ENCODE measurements at regions not wholly inside any gene's neighbourhood (a gene's known extent, or its start where the extent isn't known, plus 50 kb on each side); places are given as distances from the start of the nearest gene placed in this dataset.
A peak's percentile ranks its signal among the peaks of the same experiment; 100 is the strongest.
"Not testable (repeated sequence)": the region's sequence is repeated elsewhere in the genome, so short reads cannot be mapped to it uniquely, and the experiment has no call there.

GRCh38 chr11:96447208-96448110 is 57.6 kb downstream of the JRKL start:
- FAIRE-seq = no peak

- FAIRE-seq = no peak
These were observed 58.4 kb downstream of the JRKL start for GRCh38 chr11:96448225-96448624.

- FAIRE-seq = no peak
These were observed 66.3 kb downstream of the JRKL start for GRCh38 chr11:96456111-96456510.

GRCh38 chr11:96459751-96460150 is 69.9 kb downstream of the JRKL start:
- no peak for FAIRE-seq

DNA sequence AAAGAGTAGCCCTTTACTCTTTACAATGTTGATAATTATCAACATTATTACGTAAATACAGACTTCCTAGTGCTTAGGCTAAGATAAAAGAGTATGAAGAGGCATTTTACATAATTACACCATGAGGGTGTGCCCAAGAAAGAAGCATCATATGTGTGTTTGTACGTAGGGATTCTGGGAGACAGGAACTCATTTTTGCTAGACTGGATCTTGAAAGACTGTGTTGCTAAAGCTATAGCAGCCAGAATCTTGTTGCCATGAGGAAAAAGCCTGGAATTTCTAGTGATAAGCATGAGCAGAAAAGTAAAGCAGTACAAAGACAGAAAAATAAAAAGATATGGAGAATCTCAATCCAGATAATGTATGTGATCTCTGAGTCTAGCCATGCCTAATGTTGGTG is 72.1 kb downstream of the JRKL start:
- FAIRE-seq = no peak

- peak; percentile 51 for FAIRE-seq
These were observed 75.0 kb downstream of the JRKL start for GRCh38 chr11:96464700-96465307.

DNA sequence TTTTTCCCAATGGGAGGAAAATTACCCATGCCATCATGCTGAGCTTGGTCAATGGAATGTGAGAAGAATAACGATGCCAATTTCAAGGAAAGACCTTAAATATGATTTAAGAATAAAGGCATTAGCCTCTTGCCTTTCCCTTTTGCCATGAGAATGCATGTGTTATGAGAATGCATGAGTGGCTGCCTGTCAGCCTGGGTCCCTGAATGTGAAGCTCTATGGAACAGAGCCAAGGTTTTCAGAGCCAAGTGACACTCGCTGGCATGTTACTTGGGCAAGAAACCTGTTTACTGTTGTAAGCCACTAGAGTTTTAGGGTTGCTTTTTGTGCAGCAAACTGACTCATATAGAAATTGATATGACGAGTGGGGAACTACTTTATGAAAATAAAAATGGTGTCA is 75.7 kb downstream of the JRKL start:
- no peak for FAIRE-seq

DNA sequence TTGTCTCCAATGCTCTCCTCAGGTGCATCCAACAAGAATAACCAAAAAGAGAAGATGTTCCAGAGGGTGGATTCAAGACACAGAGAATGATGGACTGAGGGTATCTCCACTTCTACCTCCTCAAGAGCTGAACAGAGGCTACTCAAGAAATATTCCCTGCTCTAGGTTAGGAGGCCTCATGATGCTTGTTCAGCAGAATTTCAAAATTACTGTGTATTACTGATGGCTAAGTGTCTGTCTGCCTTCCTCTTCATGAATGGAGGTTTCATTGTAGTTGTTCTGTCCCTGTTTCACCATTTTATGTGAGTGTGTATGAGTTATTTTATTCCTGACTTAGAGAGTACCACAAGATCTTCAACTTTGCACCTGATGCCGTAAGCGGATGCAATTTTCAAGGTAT is 76.8 kb downstream of the JRKL start:
- no peak for FAIRE-seq

GRCh38 chr11:96469776-96470175 is 80.0 kb downstream of the JRKL start:
- FAIRE-seq = no peak

DNA sequence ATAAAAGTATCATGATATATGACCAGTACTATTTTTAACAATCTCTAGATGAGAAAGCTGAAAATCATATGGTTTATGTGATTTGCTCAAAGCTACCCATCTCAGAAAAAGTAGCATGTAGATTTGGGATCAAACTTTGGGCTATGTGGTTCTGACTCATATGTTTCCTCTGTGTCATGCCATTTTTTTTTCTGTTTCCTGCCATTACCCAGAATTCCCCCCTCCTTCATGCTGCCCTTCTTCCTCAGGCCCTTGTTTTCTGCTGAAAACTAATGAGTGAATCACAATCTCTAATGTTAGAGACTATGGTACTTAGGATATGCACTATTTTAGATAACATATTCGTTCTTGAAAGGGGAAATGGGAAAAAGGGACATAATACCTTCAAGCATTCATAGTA is 80.7 kb downstream of the JRKL start:
- FAIRE-seq = no peak

GRCh38 chr11:96472085-96472484 is 82.3 kb downstream of the JRKL start:
- FAIRE-seq = no peak

GRCh38 chr11:96474263-96474662 is 84.5 kb downstream of the JRKL start:
- no peak for FAIRE-seq

DNA sequence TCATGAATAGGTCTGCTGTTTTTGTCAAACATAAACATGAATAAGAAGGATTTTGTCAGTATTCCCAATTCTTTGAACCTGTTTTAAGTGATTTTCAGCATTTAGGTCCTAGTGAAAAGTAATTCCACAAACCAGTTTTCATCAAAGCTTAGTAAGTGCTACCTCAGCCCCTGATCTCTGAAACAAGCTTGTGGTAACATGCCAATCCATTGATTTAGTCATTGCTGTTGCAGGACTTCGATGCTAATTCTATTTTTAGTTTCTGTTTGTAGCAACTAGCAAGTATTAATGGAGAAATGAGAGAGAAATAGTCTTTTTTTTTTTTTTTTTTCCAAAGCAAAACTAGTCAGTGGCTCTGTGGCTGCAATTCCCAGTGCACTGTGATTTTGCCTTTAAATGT is 91.4 kb downstream of the JRKL start:
- no peak for FAIRE-seq

GRCh38 chr11:96481771-96482170 is 92.0 kb downstream of the JRKL start:
- FAIRE-seq = no peak

DNA sequence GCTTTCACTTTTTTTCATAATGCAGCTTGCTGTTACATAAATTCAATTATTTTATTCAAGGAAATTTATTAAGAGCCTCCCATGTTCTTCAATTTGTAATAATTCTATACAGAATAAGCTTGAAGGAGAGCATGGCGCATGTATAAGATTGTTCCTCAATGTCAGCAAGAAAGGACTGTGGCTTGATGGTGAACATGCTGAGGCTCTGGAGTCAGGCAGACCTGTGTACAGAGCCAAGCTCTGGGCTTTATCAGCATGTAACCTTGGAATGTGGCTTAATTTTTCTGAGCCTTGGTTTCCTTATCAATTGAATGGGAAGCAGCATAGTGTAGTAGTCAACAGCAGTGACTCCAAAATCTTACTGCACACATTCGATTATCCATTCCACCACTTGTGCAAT is 92.4 kb downstream of the JRKL start:
- FAIRE-seq = no peak

- FAIRE-seq = no peak
These were observed 93.7 kb downstream of the JRKL start for GRCh38 chr11:96483374-96483955.

GRCh38 chr11:96484361-96484760 is 94.5 kb downstream of the JRKL start:
- no peak for FAIRE-seq

GRCh38 chr11:96486890-96487611 is 97.2 kb downstream of the JRKL start:
- no peak for FAIRE-seq

DNA sequence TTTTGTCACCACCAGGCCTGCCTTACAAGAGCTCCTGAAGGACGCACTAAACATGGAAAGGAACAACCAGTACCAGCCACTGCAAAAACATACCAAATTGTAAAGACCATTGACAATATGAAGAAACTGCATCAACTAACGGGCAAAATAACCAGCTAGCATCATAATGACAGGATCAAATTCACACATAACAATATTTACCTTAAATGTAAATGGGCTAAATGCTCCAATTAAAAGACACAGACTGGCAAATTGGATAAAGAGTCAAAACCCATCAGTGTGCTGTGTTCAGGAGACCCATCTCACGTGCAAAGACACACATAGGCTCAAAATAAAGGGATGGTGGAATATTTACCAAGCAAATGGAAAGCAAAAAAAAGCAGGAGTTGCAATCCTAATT is 99.1 kb downstream of the JRKL start:
- not testable (repeated sequence) for FAIRE-seq

- no peak for FAIRE-seq
These were observed 110.6 kb downstream of the JRKL start for GRCh38 chr11:96500440-96500839.

- no peak for FAIRE-seq
These were observed 116.2 kb downstream of the JRKL start for GRCh38 chr11:96506041-96506440.

GRCh38 chr11:96506953-96507354 is 117.1 kb downstream of the JRKL start:
- no peak for FAIRE-seq

DNA sequence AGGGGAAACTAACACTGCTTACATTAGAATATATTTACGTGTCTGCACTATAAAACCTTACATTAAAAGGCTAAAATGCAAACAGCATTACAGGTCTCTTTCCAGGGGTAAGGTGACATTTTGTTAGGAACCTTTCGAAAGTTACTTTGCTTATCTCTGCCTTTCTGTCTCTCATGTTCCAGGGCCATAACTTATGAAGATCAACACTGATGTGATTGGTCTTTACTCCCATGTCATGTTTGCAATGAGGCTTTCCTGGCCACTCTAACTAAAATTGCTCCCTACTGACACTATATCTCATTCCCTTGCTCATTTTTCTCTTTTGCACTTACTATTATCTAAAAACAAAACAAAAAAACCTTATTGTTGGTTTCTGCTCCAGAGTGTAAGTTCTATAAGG is 119.0 kb downstream of the JRKL start:
- no peak for FAIRE-seq
